ENCODE measurements at regions not wholly inside any gene's neighbourhood (a gene's known extent, or its start where the extent isn't known, plus 50 kb on each side); places are given as distances from the start of the nearest gene placed in this dataset.

GRCh38 chr17:79177877-79178276 lies 103.3 kb downstream of the ENGASE start:
- Histone ChIP-seq H3K56ac (ENCODE audit: insufficient read length, low read depth, low read length) (no peak overlapping the region), H3K4me1 (ENCODE audit: insufficient read depth, low read length) (no peaks in the 10 kb centered on the region), H3K9me3 (ENCODE audit: control insufficient read depth, low read depth, low read length) (no peaks in the 10 kb centered on the region), H4K8ac (replicated peaks; ENCODE audit: insufficient read length, low read depth, low read length) (no peak overlapping the region), H2BK20ac (ENCODE audit: low read depth, low read length, poor library complexity, severe bottlenecking) (no peak overlapping the region), H4K91ac (ENCODE audit: insufficient read length, low read depth, low read length) (no peak overlapping the region), H3K79me2 (ENCODE audit: insufficient read depth, low read length) (no peaks in the 10 kb centered on the region), H2BK12ac (ENCODE audit: insufficient read length, low read depth, low read length) (no peak overlapping the region), H2AK5ac (ENCODE audit: insufficient read length, low read length) (no peak overlapping the region), H4K5ac (ENCODE audit: insufficient read length, low read depth, low read length) (no peak overlapping the region), H3K27me3 (ENCODE audit: insufficient read depth, low read length) (no peaks in the 10 kb centered on the region; the same call in 1 of the 2 replicates), H3K23me2 (ENCODE audit: insufficient read length, low read depth, low read length, poor library complexity, severe bottlenecking) (no peaks in the 10 kb centered on the region), H4K20me1 (ENCODE audit: control insufficient read depth, insufficient read depth, insufficient read length) (no peaks in the 10 kb centered on the region), H3K14ac (ENCODE audit: insufficient read depth, low read length) (no peak overlapping the region), H3T11ph (ENCODE audit: low read length) (no peak overlapping the region), H3K9ac (ENCODE audit: extremely low read depth, insufficient read length, low read length) (no peak overlapping the region), H2BK15ac (ENCODE audit: low read depth, low read length) (no peak overlapping the region), H2BK120ac (ENCODE audit: low read depth, low read length, poor library complexity, severe bottlenecking) (no peak overlapping the region), H3K27ac (ENCODE audit: insufficient read length, low read depth, low read length) (no peak overlapping the region), H3K18ac (ENCODE audit: insufficient read length, low read depth, low read length) (no peak overlapping the region), H2BK5ac (ENCODE audit: insufficient read length, low read length) (no peak overlapping the region), H3K4me2 (ENCODE audit: insufficient read depth, insufficient read length, low read length) (no peak overlapping the region), H3K4ac (ENCODE audit: low read depth, low read length) (no peak overlapping the region), H2AFZ (ENCODE audit: low read length) (no peak overlapping the region), H3K79me1 (ENCODE audit: insufficient read depth, low read depth, low read length, poor library complexity, severe bottlenecking) (no peaks in the 10 kb centered on the region), H3K23ac (ENCODE audit: insufficient read length, low read depth, low read length) (no peak overlapping the region)
- Mint-ChIP-seq H3K9me3 (no peaks in the 10 kb centered on the region), H3K36me3 (ENCODE audit: insufficient read depth in 1 of 3, low read depth in 3 of 3) (no peaks in the 10 kb centered on the region), H3K4me1 (peaks cover 13 to 16% of the 10 kb centered on the region in 2 experiments), H3K4me3 (no peak overlapping the region), H3K27ac (no peak overlapping the region), H3K27me3 (ENCODE audit: low read depth) (peaks cover 27% of the 10 kb centered on the region)
- no peak for TF ChIP-seq CTCF (conservative IDR thresholded peaks at IDR 0.05)
- WGBS (ENCODE audit: extremely low coverage, insufficient read length, low lambda C conversion rate), result no CpG with 5 or more reads among the region's 20 CpGs
- no peak for DNase-seq

All from H9 (cell line).